K562 (cell line): ENCODE measurements at regions not wholly inside any gene's neighbourhood (a gene's known extent, or its start where the extent isn't known, plus 50 kb on each side); places are given as distances from the start of the nearest gene placed in this dataset.

ENCODE experiments used
- ATAC-seq: fragments of 200-7000 bp; cut with Tn5 transposase; 3 replicates; pipeline ENCODE4 v1.9.1; 2020; ENCODE audit warnings: moderate library complexity
- BruUV-seq: library from RNA; stranded (reverse); fragments of 400-500 nt; replicated peaks from 2 replicates; lab custom pipeline; 2021; lab: Mats Ljungman, UMichigan
- CTCF ChIA-PET: fragments of 300-600 bp; formaldehyde crosslinking; extraction: SDS; loops from one replicate; lab custom pipeline; 2021; ENCODE audit warnings: low intra/inter-chr PET ratio; lab: Yijun Ruan, JAX
- POLR2A ChIA-PET: fragments of 300-600, 350-650 bp; sonication (Branson Sonifier 250); formaldehyde crosslinking; extraction: SDS; loops from one replicate; lab custom pipeline; 2021; ENCODE audit warnings: antibody characterized with exemption, inconsistent platforms; lab: Yijun Ruan, JAX
- DNase-seq, 4 experiments: peaks; one replicate each; pipeline versions ENCODE4 v3.0.0 to v3.0.0-alpha.2; 2011 to 2018; ENCODE audit warnings: low spot score in 3 of 4, mixed read lengths in 3 of 4; ENCODE audit errors: extremely low read depth in 1 of 4
- FAIRE-seq: peaks from 2 replicates; lab custom pipeline; 2011; peaks lifted over from hg19 to GRCh38; lab: Jason Lieb, UNC
- H2AFZ ChIP-seq: 2 replicates; pipeline ENCODE4 v1.6.0; 2011; ENCODE audit warnings: low read depth, low read length, control low read depth, inconsistent platforms
- H3K27ac ChIP-seq: fragments of 200-600 bp; 3 replicates; pipeline ENCODE4 v1.8.0; 2011; ENCODE audit warnings: low read depth, mild to moderate bottlenecking, control low read depth, inconsistent platforms, low read length, moderate library complexity, mixed read lengths; ENCODE audit errors: extremely low read depth
- H3K27me3 ChIP-seq, 2 experiments: fragments of 300-600 bp in 1 of 2; 2 replicates in 1 of 2; 3 replicates in 1 of 2; pipeline versions ENCODE4 v1.6.0 to v1.8.0; 2011; ENCODE audit warnings: inconsistent platforms in 2 of 2, low read length in 2 of 2, mild to moderate bottlenecking in 1 of 2, mixed read lengths in 1 of 2, moderate library complexity in 1 of 2; ENCODE audit not compliant: control insufficient read depth in 2 of 2, insufficient read depth in 2 of 2
- H3K36me3 ChIP-seq: fragments of 300-600 bp; 3 replicates; pipeline ENCODE4 v1.8.0; 2011; ENCODE audit warnings: mild to moderate bottlenecking, low read length, inconsistent platforms; ENCODE audit not compliant: control insufficient read depth, insufficient read depth
- H3K4me1 ChIP-seq, 2 experiments: fragments of 200-600 bp in 1 of 2; replicated peaks in 1 of 2; 2 replicates in 1 of 2; 3 replicates in 1 of 2; pipeline versions ENCODE4 v1.5.1 to v1.8.0; 2011; ENCODE audit warnings: inconsistent platforms in 2 of 2, low read length in 2 of 2, mild to moderate bottlenecking in 1 of 2, mixed read lengths in 1 of 2, moderate library complexity in 1 of 2; ENCODE audit not compliant: control insufficient read depth in 2 of 2, insufficient read depth in 2 of 2
- H3K4me2 ChIP-seq: 2 replicates; pipeline ENCODE4 v1.6.1; 2011; ENCODE audit warnings: low read length, control low read depth, inconsistent platforms, mixed read lengths; ENCODE audit not compliant: insufficient read depth
- H3K4me3 ChIP-seq: fragments of 200-600 bp; sonication (generic), shearing (Covaris generic); 2 replicates; pipeline ENCODE4 v1.5.1; 2016; ENCODE audit warnings: control low read depth, inconsistent platforms
- H3K79me2 ChIP-seq: fragments of 200-600 bp; 3 replicates; pipeline ENCODE4 v1.8.0; 2011; ENCODE audit warnings: low read length, inconsistent platforms; ENCODE audit not compliant: control insufficient read depth, insufficient read depth
- H3K9ac ChIP-seq, 2 experiments: 2 replicates each; pipeline versions ENCODE4 v1.6.0 to v1.6.1; 2011; ENCODE audit warnings: low read depth in 2 of 2, low read length in 2 of 2, control low read depth in 1 of 2, inconsistent platforms in 1 of 2, mild to moderate bottlenecking in 1 of 2, mixed read lengths in 1 of 2; ENCODE audit not compliant: insufficient read depth in 1 of 2
- H3K9me1 ChIP-seq: one replicate; pipeline ENCODE4 v1.6.0; 2011; ENCODE audit warnings: inconsistent platforms, mild to moderate bottlenecking, low read length, moderate library complexity; ENCODE audit not compliant: control insufficient read depth, insufficient read depth
- H3K9me3 ChIP-seq: replicated peaks from 2 replicates; pipeline ENCODE4 v1.5.1; 2011; ENCODE audit warnings: low read depth, low read length, inconsistent platforms; ENCODE audit not compliant: control insufficient read depth, insufficient read depth
- H4K20me1 ChIP-seq: replicated peaks from 2 replicates; pipeline ENCODE4 v1.6.1; 2011; ENCODE audit warnings: low read length, inconsistent platforms, mixed read lengths; ENCODE audit not compliant: control insufficient read depth, insufficient read depth
- CEBPB ChIP-seq: fragments of 450-650 bp; IDR thresholded peaks from 2 replicates; pipeline ENCODE4 v1.6.1; 2016; ENCODE audit warnings: missing genetic modification characterization, missing compliant biosample characterization
- CEBPG ChIP-seq, 3 experiments: fragments of 200-800 bp in 1 of 3; sonication (Bioruptor generic) in 1 of 3; sonication (generic) in 1 of 3; formaldehyde crosslinking in 1 of 3; IDR thresholded peaks in 2 of 3; conservative IDR thresholded peaks in 1 of 3; 2 replicates each; pipeline versions ENCODE4 v1.6.1 to v1.8.0; 2016 to 2022; ENCODE audit warnings: missing compliant biosample characterization in 2 of 3, missing genetic modification characterization in 2 of 3, mild to moderate bottlenecking in 1 of 3, missing genetic modification reagents in 1 of 3
- TGIF2 ChIP-seq: sonication (generic); formaldehyde crosslinking; IDR thresholded peaks from 2 replicates; pipeline ENCODE4 v1.8.1; 2022; ENCODE audit warnings: mild to moderate bottlenecking, missing genetic modification reagents, moderate library complexity
- WGBS: fragments of 100-300 bp; shearing (Covaris generic); methylation state at CpG from one replicate; pipeline ENCODE4 v1.1.6; 2016; ENCODE audit warnings: low coverage, mixed read lengths; ENCODE audit not compliant: insufficient coverage; ENCODE audit errors: missing lambda C conversion rate; 5-methylcytosine and 5-hydroxymethylcytosine counted together
- in situ Hi-C: fragments of 300-500 bp; cut with MboI; formaldehyde crosslinking; loops from 4 replicates; pipeline ENCODE4 v1.15.0; 2018; ENCODE audit warnings: inconsistent platforms, mixed read lengths
- intact Hi-C: fragments of 100-400 bp; cut with micrococcal nuclease; formaldehyde crosslinking; loops from 2 replicates; pipeline ENCODE4 v1.14.2; 2022
- TF ChIP-seq, protein P1 (sequence below), 2 experiments: fragments of 450-650 bp in 1 of 2; sonication (generic) in 1 of 2; formaldehyde crosslinking in 1 of 2; IDR thresholded peaks in 1 of 2; conservative IDR thresholded peaks in 1 of 2; 2 replicates each; pipeline versions ENCODE4 v1.6.1 to v1.8.1; 2016 to 2023; ENCODE audit warnings: mild to moderate bottlenecking in 2 of 2, moderate library complexity in 2 of 2, inconsistent platforms in 1 of 2, missing genetic modification reagents in 1 of 2

DNA sequence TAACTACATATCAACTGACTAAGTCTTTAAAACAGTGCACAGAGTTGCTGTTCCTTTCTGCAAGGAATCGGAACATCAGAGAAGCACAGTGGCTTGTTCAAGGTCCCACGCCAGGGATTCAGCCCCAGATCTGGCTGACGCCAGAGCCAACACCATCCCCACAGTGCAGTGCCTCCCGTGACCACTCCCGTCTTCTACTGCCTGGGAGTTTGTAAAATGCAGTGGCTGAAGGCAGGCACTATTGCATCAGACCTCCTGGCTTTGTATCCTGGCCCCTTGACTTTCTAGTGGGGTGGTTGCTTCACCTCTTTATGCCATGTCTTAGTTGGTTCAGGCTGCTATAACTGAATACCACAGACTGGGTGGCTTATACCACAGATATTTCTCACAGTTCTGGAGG lies 131.0 kb downstream of the NSG2 start:
- intact Hi-C loops: no loop called here
- Histone ChIP-seq H4K20me1 (no peaks in the 10 kb centered on the region; the same call in 1 of the 2 replicates), H3K9me1 (no peaks in the 10 kb centered on the region), H3K4me1 (no peaks in the 10 kb centered on the region), H3K4me3 (no peak overlapping the region), H3K4me2 (no peak overlapping the region), H3K9ac (no peak overlapping the region)
- ChIA-PET CTCF (no interaction called here), POLR2A (no interaction called here)
- DNase-seq: no peak
- BruUV-seq: no TSS peak
- TF ChIP-seq CEBPG (CRISPR knock-in tag; IDR thresholded peaks at IDR 0.05) (no peak), CEBPG (tag; conservative IDR thresholded peaks at IDR 0.05 in 1 of 2, IDR thresholded peaks at IDR 0.05 in 1 of 2) (peak in 1 of 2 experiments; percentile 46; a peak in 1 of 4 replicates), CEBPB (tag) (0 out of 2 replicates have a peak, but pooled peaks have one; percentile 28), TGIF2 (CRISPR knock-in tag) (no peak)
- TF ChIP-seq, protein P1, sequence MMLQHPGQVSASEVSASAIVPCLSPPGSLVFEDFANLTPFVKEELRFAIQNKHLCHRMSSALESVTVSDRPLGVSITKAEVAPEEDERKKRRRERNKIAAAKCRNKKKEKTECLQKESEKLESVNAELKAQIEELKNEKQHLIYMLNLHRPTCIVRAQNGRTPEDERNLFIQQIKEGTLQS (IDR thresholded peaks at IDR 0.05): peak; percentile 33; the same call in 1 of the 2 replicates
- TF ChIP-seq, protein P1 (CRISPR knock-in tag; conservative IDR thresholded peaks at IDR 0.05): no peak
- TF ChIP-seq, all 486 proteins: peak for 3
- H3K79me2 ChIP-seq: no peaks in the 10 kb centered on the region
- no peaks in the 10 kb centered on the region for H3K36me3 ChIP-seq
- peaks cover 12 to 38% of the 10 kb centered on the region in 2 experiments for H3K27me3 ChIP-seq
- no peak overlapping the region for H2AFZ ChIP-seq
- no peaks in the 10 kb centered on the region for H3K9me3 ChIP-seq
- H3K27ac ChIP-seq: no peak overlapping the region
- in situ Hi-C loops: no loop called here
- 0% methylated on average over 5 of the region's 5 CpGs for WGBS
- no peak for FAIRE-seq
- peak; percentile 64; the same call in 2 of the 3 replicates for ATAC-seq
